NCI-H748 treated with DMSO at 0.1 percent for 48 hours (cell line): ENCODE measurements at regions not wholly inside any gene's neighbourhood (a gene's known extent, or its start where the extent isn't known, plus 50 kb on each side); places are given as distances from the start of the nearest gene placed in this dataset.
"Not testable (repeated sequence)": the region's sequence is repeated elsewhere in the genome, so short reads cannot be mapped to it uniquely, and the experiment has no call there.

ENCODE experiments used
- DNase-seq: peaks from one replicate; lab custom pipeline; 2025; lab: John Stamatoyannopoulos, UW

DNA sequence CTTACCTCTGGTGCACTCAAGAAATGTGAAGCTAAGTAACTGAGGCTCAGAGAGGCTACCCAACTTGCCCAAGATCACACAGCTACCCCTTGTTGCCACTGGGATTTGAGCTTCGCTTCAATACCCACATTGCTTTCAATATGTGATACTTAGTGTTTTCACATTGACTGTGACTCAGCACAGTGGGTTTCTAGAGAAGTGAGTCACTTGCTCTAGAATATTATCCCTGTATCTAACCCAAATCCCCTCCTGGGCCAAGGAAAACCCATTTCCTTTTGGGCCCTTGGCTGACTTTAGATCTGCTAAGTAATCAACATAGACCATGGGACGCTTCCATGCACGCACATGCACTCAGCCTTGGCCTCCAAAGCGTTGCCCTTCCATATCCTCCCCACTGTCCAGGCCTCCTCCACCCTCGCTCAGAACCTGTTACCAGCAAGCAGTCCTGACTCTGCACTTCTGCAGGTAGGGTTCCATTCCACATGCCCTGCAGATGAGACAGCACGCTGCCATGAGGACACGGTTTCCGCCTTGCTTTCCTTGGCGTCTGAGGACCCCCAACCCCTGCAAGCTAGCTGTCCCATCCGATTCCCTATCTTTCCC is 87.7 kb upstream of the CHST15 start:
- no peak for DNase-seq

DNA sequence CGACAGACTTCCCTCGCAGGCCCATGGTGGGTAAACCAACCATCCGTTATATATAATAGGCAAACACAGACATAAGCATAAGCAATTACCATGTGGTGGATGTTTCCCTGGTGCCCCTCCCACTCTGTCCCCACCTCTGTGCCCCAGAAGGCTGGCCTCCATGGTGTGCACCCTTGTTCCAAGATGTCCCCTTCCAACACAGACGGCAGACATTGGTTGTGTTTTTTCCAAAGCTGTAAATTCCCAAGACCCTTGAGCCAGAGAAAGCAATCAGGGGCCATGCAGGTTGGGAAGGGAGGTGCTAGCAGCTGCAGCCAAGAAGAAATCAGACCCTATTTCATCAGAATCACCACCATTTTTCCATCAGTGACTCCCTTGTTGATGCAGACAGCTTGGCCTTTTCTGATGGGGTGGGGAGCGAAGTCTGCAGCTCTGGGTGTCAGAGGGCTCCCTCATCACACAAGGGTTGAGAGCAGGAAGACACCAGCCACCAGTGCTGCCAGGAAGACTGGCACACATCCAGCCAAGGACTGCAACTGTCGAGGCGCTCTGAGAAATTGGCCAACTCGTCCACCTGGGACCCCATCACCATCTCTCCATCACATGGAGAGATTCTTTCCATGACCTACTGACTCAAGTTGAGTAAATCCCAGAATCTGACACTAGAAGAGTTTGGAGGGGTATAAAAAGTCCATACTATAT is 86.8 kb upstream of the CHST15 start:
- DNase-seq = no peak

DNA sequence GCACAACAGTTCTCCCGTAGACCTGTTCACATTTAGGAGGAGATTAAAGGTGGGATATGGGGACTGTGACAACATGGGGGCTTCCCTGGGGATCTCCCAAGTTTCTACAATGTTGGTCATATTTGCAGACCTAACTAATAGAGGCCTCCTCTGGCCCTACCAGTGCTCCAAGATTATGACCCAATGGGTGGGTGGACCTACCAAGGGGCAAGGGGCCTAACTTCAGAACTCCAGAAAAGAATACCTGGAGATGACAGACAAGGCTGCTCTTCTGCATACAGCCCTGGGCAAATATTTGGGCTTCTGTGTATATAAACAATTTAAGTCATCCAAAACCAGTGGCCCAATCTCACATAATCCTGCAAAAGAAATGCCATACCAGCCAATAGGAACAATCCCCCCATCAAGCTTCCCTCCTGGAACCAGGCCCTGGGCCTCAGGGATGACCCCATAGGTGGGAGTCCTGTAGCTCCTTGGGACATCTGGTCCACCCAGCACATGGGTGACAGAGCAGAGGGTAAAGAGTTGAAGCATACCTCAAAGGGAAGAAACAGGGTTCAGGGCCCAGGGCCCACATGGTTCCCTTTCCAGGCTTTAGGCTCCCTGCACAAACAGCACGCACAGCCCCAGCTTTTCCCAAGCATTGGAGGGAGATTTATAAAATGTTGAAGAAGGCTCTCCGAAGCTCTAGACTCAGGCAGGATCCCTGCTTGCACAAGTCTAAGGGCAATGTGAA is 86.1 kb upstream of the CHST15 start:
- no peak for DNase-seq

DNA sequence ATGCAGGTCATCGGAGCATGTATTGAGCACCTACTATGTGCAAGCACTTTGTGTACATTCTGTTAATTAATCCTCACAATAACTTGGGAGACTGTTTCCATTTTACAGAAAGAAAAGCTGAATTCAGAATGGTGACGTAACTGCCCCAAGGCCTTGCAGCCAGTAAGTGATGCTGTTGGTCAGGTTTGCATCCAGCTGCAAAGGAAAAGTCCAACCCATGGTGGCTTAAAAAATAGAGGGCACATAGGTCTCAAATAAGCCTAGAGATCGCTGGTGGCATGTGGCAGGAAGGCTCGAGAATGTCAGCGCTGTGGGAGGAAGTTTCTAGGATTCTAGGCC is 83.8 kb upstream of the CHST15 start:
- no peak for DNase-seq

DNA sequence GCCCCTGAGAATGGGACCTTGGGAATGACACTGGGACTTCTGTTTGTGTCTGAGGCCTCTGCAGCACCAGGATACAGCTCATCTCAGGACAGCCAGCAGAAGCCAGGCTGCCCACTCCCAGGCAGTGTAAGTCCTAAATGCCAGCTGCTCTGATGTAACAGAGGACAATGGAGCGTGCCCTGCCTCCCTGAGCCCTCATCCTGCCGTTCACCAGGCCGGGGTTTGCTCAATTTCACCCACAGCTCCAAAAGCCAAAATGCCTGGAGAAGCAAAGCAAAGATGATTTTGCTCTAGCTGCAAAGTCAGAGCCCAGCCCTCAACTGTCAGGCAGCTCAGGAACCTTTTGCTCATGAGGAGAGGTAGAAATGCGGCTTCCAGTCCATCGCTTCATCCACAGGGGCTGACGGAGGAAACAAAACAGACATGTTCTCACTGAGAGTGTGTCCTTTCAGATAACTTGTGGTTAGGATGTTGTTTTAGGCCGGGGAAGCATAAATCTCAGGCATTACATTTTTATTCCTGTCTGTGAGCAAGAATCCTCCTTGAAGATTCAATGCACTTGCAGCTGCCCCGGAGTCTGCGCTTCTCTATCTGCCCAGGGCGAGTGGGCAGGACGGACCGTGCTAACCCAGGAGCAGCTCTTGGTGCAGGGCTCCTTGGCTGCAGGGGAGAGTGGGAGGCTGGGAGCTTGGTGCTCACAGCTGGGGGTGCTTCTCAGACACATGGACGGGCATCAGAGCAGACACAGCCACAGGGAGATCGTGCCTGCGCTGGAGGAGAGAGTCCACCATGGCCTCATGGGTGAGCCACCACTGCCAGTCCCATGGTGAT is 83.2 kb upstream of the CHST15 start:
- DNase-seq = no peak

DNA sequence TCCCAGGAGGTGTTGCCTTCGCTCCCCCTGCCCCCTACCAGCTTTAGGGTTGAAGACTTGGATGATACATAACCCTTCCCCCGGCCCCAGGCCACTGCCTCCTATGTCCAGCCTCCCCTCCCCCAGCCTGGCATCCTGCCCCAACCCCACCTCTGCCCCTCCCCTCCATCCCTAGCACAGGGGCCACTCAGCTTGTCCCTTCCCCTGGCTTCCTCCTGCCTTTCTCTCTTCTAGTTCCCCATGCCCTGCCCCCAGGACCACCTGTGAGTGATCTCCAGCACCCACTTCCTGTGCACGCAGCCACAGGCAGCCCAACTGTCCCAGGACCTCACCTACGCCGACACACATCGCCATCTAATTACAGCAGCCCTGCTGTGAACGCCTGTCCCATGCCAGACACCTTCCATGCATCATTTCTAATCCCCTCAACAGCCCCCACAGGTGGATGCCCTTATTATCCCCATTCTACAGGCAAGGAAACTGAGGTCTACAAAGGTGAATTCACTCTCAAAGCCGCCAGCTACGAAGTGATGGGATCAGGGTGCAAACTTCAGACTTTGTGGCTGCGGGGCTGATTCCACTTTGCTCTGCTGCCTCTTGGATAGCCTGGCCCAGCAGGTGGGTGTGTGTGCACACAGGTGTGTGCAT is 82.4 kb upstream of the CHST15 start:
- DNase-seq = no peak

DNA sequence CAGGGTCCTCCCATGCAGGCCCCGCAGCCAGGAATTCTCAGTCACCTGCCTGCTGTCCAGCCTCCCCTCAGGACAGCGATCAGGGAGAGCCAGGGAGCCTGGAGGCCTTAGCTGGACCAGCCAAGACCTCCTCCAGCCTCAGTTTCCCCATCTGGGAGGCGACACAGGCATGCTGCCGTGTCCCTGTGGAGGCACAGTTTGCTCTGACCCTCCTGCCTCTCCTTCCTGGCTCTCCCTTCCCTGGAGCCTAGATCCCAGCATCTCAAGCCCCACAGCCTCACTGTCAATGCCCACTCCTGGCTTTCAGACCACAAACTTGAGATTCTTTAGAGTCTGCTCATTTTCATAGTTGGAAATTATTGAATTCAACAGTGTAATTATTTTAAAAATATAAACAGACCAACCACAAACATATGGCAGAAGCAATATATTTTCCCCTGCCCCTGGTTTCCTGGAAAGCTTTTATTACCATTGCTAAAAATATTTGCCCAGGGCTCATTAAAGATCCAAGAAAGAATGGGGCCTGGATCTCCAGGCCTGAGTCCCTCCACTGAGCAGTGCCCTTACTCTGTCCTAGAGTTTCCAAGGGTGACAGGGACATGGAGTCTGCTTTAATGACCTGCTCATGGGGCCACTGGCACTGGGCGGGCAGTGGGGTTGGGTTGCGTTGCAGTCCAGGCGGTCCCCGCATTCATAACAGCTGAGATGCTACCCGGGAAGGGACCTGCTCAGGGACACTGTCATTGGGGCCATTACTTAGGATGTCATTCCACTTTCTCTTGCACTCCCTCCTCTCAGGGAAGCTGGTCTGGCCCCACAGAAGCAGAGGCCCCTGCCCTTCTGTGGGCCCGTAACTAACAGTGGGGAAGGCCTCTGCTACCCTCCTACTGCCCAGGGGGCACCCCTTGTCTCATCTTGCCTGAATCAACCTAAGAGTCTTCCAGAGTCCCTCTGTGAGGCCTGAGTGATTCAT is 81.6 kb upstream of the CHST15 start:
- DNase-seq = no peak

DNA sequence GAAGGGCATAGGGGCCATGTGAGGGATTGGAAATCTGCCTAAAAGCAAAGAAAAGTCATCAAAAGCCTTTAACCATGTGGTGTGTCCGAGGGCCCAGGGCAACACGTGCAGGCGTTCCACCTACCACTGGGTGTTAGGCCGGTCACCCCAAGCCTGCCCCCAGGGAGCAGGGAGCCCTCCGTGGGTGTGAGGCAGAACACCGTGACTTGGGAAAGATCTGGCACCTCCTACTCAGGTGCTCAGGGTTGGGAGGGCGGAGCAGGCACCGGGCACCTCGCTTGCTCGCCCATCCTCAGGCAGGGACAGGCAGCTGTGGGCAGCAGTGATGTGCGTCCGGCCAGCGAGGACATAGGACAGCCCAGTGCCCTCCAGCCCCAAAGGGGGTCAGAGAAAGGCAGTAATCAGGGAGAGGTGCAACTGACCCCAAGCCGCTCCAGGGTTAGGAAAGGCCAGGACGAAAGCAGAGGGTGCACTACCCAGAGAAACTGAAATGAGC is 80.7 kb upstream of the CHST15 start:
- DNase-seq = no peak

DNA sequence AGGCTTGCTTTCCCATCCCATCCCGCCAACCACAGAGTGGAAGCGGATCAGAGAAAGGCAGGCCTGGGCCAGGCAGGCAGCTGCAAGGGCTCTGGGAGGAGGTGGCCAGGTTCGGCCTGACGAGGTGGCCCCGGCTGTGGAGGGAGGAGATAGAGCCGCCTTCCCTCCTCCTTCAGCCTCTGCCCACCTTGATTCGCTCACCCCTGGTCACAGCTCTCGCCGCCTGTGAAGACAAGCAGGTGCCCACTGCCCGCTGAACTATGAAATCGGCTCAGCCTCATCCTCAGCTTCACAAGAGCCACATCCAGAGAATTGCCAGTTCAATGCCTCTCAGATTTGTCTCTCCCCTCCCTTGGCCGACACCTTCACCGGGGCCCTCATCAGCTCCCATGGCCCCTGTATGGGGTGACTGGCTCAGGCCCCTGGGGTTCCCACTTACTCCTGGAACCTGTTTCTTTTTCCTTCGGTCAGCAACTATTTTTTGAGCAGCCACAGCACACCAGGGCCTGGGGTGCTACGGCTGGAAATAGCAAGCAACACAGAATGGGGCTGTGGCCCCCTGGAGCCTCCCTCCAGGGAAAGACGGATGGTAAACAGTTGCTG is 80.0 kb upstream of the CHST15 start:
- DNase-seq = no peak

DNA sequence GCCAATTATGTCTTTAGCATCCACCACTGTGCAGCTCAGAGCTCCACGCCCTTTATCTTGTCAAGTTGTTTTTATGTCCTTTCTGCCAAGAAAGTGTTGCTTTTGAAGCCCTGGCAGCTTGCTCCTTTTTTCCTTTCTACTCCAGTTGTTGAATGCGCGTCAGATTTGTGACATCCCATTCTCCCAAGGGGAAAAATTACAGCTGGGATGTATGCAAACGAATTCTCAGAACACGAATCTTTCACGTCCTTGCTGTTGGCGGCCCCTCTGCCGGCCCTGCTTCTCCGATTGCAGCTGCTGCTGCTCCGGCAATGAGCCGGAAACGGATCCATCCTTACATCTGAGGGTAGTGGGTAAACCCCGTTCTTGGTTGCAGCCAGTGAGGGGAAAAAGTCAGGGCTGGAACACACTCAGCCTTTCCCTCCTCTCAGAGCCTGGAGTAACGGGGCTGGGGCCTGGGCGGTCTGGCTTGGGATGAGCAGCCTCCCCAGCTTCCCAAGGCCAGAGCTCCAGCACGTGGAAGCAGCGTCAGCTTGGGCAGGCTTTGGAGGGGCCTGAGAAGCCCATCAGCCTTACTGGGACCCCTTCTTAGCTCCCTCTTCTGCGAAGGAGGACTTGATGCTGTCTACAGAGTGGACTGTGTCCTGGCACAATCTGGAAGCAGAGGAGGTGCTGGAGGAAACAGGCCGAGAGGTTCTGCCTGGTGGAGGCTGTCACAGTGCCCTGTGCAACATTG is 79.0 kb upstream of the CHST15 start:
- DNase-seq = no peak

DNA sequence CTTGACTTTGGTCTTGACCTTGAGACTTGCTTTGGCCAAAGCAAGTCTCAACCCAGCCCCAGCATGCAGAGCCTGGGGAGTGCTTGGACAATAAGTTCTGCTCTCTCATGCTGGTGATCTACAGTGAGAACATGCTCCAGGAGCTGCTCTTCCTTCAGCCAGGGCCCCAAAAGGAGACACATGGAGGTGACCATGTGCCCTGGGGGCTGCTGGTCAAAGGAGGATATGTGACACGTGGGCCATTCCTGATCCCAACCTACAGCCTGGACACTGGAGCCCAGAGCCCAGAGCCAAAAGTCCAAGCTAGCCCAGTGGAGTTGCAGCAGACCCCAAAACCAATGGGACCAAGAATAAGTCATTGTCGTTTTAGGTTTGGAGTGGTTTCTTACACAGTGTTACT is 78.2 kb upstream of the CHST15 start:
- DNase-seq = no peak

DNA sequence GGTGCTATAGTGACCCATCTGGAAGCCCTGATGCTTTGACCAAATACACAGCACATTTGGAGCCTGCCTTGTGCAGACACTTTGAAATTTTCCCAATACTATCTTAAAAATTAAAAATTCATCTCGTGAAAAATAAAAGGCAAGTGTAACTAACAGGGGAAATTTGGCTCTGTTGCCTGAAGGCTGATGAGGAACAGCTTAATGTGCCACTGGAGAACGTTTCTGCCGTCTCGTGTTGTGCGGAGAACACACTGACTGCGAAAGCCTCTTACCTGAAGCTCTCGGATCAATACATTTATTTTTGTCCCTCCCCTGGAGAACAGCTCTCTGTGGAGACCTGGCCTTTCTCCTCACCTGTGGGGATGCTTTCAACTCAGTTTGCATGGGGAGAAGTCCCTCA is 77.2 kb upstream of the CHST15 start:
- no peak for DNase-seq

DNA sequence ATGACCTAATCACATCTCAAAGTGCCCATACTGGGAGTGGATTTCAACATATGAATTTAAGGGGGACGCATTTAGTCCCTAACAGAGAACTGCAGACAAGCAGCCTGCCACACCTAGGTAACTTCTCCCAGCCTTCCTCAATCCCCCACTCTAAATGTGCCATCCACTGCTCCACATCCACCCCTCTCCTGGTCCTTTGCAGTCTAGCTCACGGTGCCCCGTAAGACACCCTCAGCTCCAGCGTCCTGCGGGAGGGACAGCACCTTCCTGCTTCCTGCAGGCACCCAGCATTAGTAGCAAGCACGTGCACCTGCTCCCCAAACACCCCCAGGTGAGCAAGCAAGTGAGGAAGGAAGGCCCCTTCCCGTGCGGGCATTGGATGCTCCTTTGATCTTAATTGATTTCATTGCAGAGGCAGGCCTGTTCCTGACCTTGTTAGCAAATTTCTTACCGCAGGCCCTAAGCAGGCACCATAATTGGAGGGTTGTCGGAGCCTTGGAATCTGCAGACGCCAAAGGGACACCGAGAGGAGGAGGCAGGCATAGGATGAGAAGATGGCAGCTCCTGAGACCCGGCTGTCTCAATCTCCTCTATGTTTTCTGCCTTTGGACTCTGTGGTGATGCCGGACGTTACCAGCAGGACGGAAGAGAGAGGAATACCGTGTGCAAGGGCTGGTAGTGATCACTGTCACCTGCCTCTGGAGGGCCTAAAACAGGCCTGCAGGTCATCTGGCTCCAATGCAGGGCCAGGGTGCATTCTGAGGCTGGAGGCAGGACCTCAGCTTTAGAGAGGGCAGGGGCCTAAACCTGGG is 75.8 kb upstream of the CHST15 start:
- DNase-seq = no peak

DNA sequence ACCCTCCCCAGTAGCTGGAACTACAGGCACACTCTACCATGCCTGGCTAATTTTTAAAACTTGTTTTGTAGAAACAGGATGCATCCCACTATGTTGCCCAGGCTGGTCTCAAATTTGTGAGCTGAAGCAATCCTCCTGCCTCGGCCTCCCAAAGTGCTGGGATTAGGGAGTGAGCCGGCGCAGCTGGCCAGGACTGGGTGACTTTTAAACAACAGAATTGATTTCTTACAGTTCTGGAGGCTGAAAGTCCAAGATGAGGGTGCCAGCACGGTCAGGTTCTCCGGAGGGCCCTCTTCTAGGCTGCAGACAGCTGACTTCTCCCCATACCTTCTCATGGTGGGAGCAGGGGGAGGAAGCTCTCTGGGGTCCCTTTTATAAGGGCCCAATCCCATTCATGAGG is 75.2 kb upstream of the CHST15 start:
- no peak for DNase-seq

DNA sequence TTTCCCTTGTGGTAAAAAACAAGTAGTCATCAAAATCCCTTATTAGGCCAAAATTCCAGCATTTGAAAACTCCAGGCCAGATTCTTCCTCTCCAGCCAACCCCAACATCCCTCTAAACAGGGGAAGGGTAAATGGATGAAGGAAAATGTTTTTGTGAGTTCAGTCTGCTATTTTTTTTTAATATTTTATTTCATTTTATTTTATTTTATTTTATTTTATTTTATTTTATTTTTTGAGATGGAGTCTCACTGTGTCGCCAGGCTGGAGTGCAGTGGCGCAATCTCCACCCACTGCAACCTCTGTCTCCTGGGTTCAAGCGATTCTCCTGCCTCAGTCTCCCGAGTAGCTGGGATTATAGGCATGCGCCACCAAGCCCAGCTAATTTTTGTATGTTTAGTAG is 74.5 kb upstream of the CHST15 start:
- not testable (repeated sequence) for DNase-seq

DNA sequence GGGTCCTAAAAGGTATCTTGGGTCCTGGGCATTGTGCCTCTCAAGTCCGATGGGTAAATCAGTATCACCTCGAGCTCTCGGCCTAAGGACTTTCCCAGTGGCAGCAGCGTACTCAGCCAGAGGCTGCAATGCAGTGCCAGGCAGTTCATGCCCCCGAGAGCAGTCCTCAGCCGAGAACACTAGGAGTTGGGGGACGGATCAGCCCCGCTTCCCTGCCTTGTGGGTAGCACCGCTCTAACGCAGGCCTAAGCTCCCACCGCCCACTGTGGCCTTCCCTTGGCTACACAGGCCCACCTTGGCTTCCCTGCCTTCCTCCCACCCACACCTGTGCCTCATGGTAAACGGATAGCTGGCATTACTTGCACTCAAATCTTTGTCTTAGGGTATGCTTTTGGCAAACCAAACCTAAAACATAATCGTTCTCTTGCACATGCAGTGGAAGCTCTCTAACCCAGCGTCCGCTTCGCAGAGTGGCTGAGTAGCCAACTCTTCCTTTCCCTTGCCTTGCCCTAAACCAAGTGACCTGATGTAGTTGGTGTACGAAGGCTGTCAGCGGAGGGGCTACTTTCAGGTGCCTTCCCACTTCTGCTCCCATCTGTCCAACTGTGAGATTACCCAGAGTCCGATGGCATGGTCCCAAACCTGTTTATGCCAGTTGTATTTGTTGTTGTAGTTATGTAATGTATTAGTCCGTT is 73.2 kb upstream of the CHST15 start:
- DNase-seq = no peak

DNA sequence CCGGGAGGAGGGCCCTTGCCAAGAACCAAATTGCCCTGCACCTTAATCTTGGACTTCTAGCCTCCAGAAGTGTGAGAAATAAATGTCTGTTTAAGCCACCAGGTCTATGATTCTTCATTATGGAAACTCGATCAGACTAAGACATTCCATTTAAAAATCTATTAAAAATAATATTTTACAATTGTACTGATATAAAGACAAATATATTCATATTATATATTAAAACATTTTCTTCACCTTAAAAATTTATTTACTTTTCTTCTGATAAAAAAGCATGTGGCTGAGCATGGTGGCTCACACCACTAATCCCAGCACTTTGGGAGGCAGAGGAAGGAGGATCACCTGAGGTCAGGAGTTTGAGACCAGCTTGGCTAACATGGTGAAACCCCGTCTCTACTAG is 72.4 kb upstream of the CHST15 start:
- no peak for DNase-seq

DNA sequence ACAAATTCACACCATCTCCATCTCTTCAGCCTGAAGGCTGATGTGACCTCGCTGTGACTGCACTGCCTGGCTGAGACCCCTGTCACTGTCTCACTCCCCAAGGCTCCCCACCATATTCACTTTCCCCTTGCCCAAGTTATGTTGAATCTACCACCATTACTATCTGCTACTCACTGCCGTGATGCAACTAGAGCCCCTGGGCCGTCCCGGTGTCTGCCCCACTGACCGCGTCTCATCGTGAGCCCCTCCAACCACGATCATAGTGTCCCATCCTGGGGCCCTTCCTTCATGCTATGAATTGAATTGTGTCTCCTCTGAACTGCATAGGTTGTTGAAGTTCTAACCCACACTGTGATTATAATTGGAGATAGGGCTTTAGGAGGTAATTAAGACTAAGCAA is 71.9 kb upstream of the CHST15 start:
- DNase-seq = no peak
